Right hindlimb (tissue), 1 donor: ENCODE measurements at regions not wholly inside any gene's neighbourhood (a gene's known extent, or its start where the extent isn't known, plus 50 kb on each side); places are given as distances from the start of the nearest gene placed in this dataset.

Experiments used
- DNase-seq: peaks from one replicate; pipeline ENCODE4 v3.0.0-alpha.2; 2018

- no peak for DNase-seq
These were observed 227.7 kb upstream of the B3GAT1 start for GRCh38 chr11:134639586-134640330.

GRCh38 chr11:134638796-134639430 is 226.9 kb upstream of the B3GAT1 start:
- no peak for DNase-seq

GRCh38 chr11:134637091-134638015 is 225.3 kb upstream of the B3GAT1 start:
- no peak for DNase-seq

GRCh38 chr11:134636071-134636470 is 224.0 kb upstream of the B3GAT1 start:
- no peak for DNase-seq

- no peak for DNase-seq
These were observed 223.1 kb upstream of the B3GAT1 start for GRCh38 chr11:134634897-134635831.

- DNase-seq: peak; percentile 8
These were observed 221.2 kb upstream of the B3GAT1 start for GRCh38 chr11:134633276-134633675.

GRCh38 chr11:134632347-134633119 is 220.5 kb upstream of the B3GAT1 start:
- DNase-seq: peak; percentile 9

- no peak for DNase-seq
These were observed 218.8 kb upstream of the B3GAT1 start for GRCh38 chr11:134630861-134631260.

- no peak for DNase-seq
These were observed 216.4 kb upstream of the B3GAT1 start for GRCh38 chr11:134628426-134628825.

GRCh38 chr11:134626032-134626431 is 214.0 kb upstream of the B3GAT1 start:
- no peak for DNase-seq

- no peak for DNase-seq
These were observed 213.6 kb upstream of the B3GAT1 start for GRCh38 chr11:134625631-134626030.

- DNase-seq: no peak
These were observed 213.1 kb upstream of the B3GAT1 start for GRCh38 chr11:134625151-134625550.

GRCh38 chr11:134624166-134624920 is 212.3 kb upstream of the B3GAT1 start:
- DNase-seq: no peak

GRCh38 chr11:134623711-134624110 is 211.7 kb upstream of the B3GAT1 start:
- no peak for DNase-seq

- DNase-seq: no peak
These were observed 210.4 kb upstream of the B3GAT1 start for GRCh38 chr11:134622458-134622857.

GRCh38 chr11:134617360-134617759 is 205.3 kb upstream of the B3GAT1 start:
- DNase-seq: no peak

GRCh38 chr11:134616038-134616437 is 204.0 kb upstream of the B3GAT1 start:
- DNase-seq: no peak

- no peak for DNase-seq
These were observed 203.1 kb upstream of the B3GAT1 start for GRCh38 chr11:134615041-134615615.

- no peak for DNase-seq
These were observed 202.1 kb upstream of the B3GAT1 start for GRCh38 chr11:134614141-134614540.

- no peak for DNase-seq
These were observed 201.6 kb upstream of the B3GAT1 start for GRCh38 chr11:134613646-134614045.
